GM18858 (cell line): ENCODE measurements at regions not wholly inside any gene's neighbourhood (a gene's known extent, or its start where the extent isn't known, plus 50 kb on each side); places are given as distances from the start of the nearest gene placed in this dataset.

ENCODE experiments used
- ATAC-seq: cut with Tn5 transposase; IDR thresholded peaks from one replicate; pipeline ENCODE4 v1.9.1; 2021; ENCODE audit not compliant: unreplicated experiment

GRCh38 chr6:65819152-65819551, 112.1 kb upstream of the EYS start:
- no peak for ATAC-seq

GRCh38 chr6:65818576-65818975, 111.5 kb upstream of the EYS start:
- ATAC-seq = no peak

GRCh38 chr6:65816991-65817390, 110.0 kb upstream of the EYS start:
- ATAC-seq = no peak

- no peak for ATAC-seq
These were observed 107.0 kb upstream of the EYS start for GRCh38 chr6:65814071-65814470.

- no peak for ATAC-seq
These were observed 96.2 kb upstream of the EYS start for GRCh38 chr6:65803186-65803585.

- no peak for ATAC-seq
These were observed 92.4 kb upstream of the EYS start for GRCh38 chr6:65799389-65799788.

- no peak for ATAC-seq
These were observed 91.4 kb upstream of the EYS start for GRCh38 chr6:65798280-65799014.

- ATAC-seq = no peak
These were observed 83.6 kb upstream of the EYS start for GRCh38 chr6:65790666-65791065.

- no peak for ATAC-seq
These were observed 80.8 kb upstream of the EYS start for GRCh38 chr6:65787787-65788186.

GRCh38 chr6:65786815-65787214, 79.8 kb upstream of the EYS start:
- ATAC-seq = no peak

- ATAC-seq = no peak
These were observed 73.7 kb upstream of the EYS start for GRCh38 chr6:65780691-65781090.

GRCh38 chr6:65776332-65776731, 69.3 kb upstream of the EYS start:
- no peak for ATAC-seq

GRCh38 chr6:65771946-65772345, 64.9 kb upstream of the EYS start:
- ATAC-seq = no peak

GRCh38 chr6:65761890-65762289, 54.9 kb upstream of the EYS start:
- no peak for ATAC-seq

- ATAC-seq = no peak
These were observed 53.3 kb upstream of the EYS start for GRCh38 chr6:65760285-65760684.
